SK-N-SH (cell line): ENCODE measurements at regions not wholly inside any gene's neighbourhood (a gene's known extent, or its start where the extent isn't known, plus 50 kb on each side); places are given as distances from the start of the nearest gene placed in this dataset.

Experiments used
- CTCF ChIP-seq: fragments of 200-600 bp; sonication (generic); IDR thresholded peaks from 2 replicates; pipeline ENCODE4 v1.6.1; 2017; ENCODE audit warnings: antibody characterized with exemption, mild to moderate bottlenecking, moderate library complexity
- EP300 ChIP-seq, 2 experiments: IDR thresholded peaks; 2 replicates each; pipeline versions ENCODE4 v1.4.0 to v1.6.1; 2012; ENCODE audit warnings: borderline replicate concordance in 1 of 2, low read depth in 1 of 2, low read length in 1 of 2
- EZH2phosphoT487 ChIP-seq: fragments of 200-600 bp; sonication (generic); IDR thresholded peaks from 2 replicates; pipeline ENCODE4 v1.6.1; 2017; ENCODE audit warnings: low read depth, mixed run types, mild to moderate bottlenecking, antibody characterized with exemption, moderate library complexity, borderline replicate concordance
- MAX ChIP-seq: IDR thresholded peaks from 2 replicates; pipeline ENCODE4 v1.4.0; 2012; ENCODE audit warnings: low read depth
- MXI1 ChIP-seq: IDR thresholded peaks from 2 replicates; pipeline ENCODE4 v1.6.1; 2012; ENCODE audit warnings: mild to moderate bottlenecking, low read depth, low read length, improper control_type of control experiment
- NFIC ChIP-seq: IDR thresholded peaks from 2 replicates; pipeline ENCODE4 v1.4.0; 2012; ENCODE audit warnings: borderline replicate concordance
- NRF1 ChIP-seq: IDR thresholded peaks from 2 replicates; pipeline ENCODE4 v1.6.1; 2012; ENCODE audit warnings: low read depth, mild to moderate bottlenecking, low read length
- POLR2AphosphoS5 ChIP-seq: IDR thresholded peaks from 2 replicates; pipeline ENCODE4 v1.6.1; 2012; ENCODE audit warnings: low read depth, low read length

GRCh38 chr4:31601793-31602192 lies 881.6 kb downstream of the PCDH7 start:
- TF ChIP-seq CTCF (no peak), POLR2AphosphoS5 (no peak), MAX (no peak), EP300 (IDR thresholded peaks at IDR 0.05; ENCODE audit: borderline replicate concordance in 1 of 2, low read depth in 1 of 2, low read length in 1 of 2) (no peak), NFIC (no peak), EZH2phosphoT487 (no peak), MXI1 (no peak), NRF1 (no peak)
